ENCODE measurements at regions not wholly inside any gene's neighbourhood (a gene's known extent, or its start where the extent isn't known, plus 50 kb on each side); places are given as distances from the start of the nearest gene placed in this dataset.

DNA sequence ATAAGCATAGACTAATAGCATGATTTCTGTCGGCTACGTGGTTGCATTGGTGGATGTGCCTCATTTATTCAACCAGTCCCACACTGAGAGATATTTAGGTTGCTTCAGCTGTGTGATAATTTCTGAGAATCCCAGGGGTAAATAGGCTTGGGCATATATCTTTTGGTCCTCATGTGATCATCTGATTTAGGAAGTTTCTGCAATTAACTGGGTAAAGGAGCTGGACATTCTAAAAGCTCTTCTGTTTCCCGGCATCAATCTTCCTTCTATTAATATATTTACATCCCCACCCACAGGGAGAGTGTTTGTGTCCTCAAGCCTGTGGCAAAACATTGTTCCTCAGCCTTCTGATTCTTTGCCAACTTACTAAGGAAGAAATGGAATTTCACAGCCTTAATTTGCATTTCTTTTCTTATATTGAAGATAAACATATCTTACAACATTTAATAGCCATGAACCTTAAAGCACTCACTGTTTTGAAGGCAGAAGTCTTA is 431.6 kb downstream of the RFC3 start:
- Histone ChIP-seq H3K4me1 (no peaks in the 10 kb centered on the region), H3K4me3 (no peak overlapping the region), H3K27ac (no peak overlapping the region), H3K27me3 (no peaks in the 10 kb centered on the region), H3K36me3 (no peaks in the 10 kb centered on the region), H3K9me3 (replicated peaks) (no peaks in the 10 kb centered on the region)
- no peak for DNase-seq

DNA sequence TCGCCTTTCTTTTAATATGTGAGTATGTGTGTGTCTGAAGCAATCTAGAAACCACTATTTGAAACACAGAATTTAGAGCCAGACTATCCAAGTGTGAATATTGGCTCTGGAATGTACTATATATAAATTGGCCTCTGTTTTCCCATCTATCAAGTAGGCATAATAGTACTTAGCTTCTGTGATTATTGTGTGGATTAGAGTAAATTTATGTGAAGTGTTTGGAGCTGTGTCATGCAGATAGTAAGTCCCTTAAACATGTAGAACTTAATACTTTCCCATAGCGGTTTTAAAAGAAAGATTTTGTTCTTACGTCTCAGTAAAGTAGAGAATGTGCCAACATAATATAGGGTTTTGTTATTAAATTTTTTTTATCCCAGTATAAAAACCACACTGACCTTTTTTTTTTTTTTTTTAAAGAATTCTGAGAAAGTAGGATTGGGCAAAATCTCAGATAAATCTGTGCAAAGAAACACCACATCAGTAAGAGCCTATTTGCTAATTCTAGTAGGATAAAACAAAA is 432.3 kb downstream of the RFC3 start:
- no peak overlapping the region for H3K27ac ChIP-seq
- H3K4me1 ChIP-seq: no peaks in the 10 kb centered on the region
- H3K27me3 ChIP-seq: no peaks in the 10 kb centered on the region
- no peaks in the 10 kb centered on the region for H3K9me3 ChIP-seq (replicated peaks)
- no peak for DNase-seq
- H3K4me3 ChIP-seq: no peak overlapping the region
- H3K36me3 ChIP-seq: no peaks in the 10 kb centered on the region

DNA sequence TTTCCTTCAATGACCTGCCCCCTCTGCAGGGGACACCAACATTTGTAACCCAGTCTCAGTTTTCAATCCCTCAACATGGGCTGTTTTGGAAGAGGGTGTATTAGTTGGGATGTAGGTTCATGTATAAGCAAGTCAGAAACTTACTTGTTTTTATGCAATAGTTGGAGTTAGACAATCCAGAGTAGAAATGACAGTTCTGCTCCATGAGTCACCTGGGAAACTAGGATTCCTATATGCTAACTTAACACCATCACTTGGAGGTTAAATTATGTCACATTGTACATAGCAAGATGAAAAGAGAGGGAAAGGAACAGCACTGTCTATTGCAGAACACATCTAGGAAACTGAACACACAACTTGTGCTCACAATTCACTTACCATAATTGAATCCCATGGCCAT is 436.4 kb downstream of the RFC3 start:
- Histone ChIP-seq H3K36me3 (no peaks in the 10 kb centered on the region), H3K4me3 (no peak overlapping the region), H3K27me3 (no peaks in the 10 kb centered on the region), H3K4me1 (peaks cover 3% of the 10 kb centered on the region; the same call in 1 of the 2 replicates), H3K9me3 (replicated peaks) (no peaks in the 10 kb centered on the region), H3K27ac (no peak overlapping the region)
- DNase-seq: no peak

DNA sequence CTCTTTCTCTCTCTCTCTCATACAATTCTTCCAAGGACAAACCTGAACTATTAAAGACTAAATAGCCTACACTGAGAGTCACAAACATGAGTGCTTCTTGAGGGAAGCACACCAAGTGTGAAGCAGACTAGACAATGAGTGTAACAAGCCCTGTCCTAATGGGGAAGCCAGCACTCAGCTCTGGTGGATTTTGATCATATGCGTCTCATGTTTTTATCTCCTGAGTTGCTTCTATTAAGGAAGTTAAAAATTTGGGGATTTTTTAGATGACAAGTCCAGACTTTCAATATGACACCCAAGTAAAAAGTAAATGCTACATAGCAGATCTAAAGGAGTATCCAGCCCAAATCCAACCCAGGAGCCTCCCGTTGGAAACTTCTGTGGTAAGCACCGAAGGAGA is 437.8 kb downstream of the RFC3 start:
- Histone ChIP-seq H3K27ac (no peak overlapping the region), H3K4me3 (no peak overlapping the region), H3K4me1 (peaks cover 3% of the 10 kb centered on the region; the same call in 1 of the 2 replicates), H3K9me3 (replicated peaks) (no peaks in the 10 kb centered on the region), H3K36me3 (no peaks in the 10 kb centered on the region), H3K27me3 (no peaks in the 10 kb centered on the region)
- DNase-seq: no peak

DNA sequence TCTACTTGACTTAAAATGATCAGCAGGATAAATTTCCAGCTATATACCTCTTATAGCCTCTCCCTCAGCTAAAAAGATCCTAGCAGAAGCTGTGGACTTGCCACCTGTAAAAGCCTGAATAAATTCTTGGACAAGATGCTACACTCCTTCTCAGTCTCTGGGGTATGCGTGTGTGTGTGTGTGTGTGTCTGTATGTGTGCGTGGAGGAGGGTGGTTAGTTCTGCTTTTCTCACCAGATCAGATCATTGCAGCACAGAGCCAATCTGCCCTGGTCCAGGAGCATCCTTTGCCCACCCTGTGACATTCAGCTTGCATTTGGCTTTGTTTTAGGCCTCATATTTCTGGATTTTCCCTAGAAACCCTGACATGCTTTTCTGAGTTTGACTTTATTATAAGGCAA is 438.3 kb downstream of the RFC3 start:
- H3K27me3 ChIP-seq: no peaks in the 10 kb centered on the region
- no peaks in the 10 kb centered on the region for H3K9me3 ChIP-seq (replicated peaks)
- H3K27ac ChIP-seq: no peak overlapping the region
- H3K4me3 ChIP-seq: no peak overlapping the region
- no peaks in the 10 kb centered on the region for H3K36me3 ChIP-seq
- no peak for DNase-seq
- peaks cover 3% of the 10 kb centered on the region; the same call in 1 of the 2 replicates for H3K4me1 ChIP-seq

DNA sequence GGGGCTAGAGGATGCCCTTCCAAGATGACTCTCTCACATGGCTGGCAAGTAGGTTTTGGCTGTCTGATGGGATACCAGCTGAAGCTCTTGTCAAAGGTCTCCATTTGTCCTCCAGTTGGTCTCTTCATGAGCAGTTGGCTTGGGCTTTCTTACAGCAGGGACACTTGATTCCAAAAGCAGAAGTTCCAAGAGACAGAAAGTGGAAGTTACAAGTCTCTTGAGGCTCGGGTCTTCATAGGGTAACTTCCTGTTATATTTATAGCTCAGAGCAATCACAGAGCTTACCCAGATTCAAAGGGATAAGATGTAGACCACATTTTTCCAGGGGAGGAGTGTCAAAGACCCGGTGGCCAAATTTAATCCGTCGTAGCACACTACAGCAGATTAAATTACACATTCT is 440.0 kb downstream of the RFC3 start:
- no peaks in the 10 kb centered on the region for H3K27me3 ChIP-seq
- H3K27ac ChIP-seq: no peak overlapping the region
- H3K36me3 ChIP-seq: no peaks in the 10 kb centered on the region
- peak in 1 of 2 experiments; percentile 6 for DNase-seq
- peaks cover 3% of the 10 kb centered on the region; the same call in 1 of the 2 replicates for H3K4me1 ChIP-seq
- no peak overlapping the region for H3K4me3 ChIP-seq
- H3K9me3 ChIP-seq (replicated peaks): 0 out of 2 replicates have a peak, but pooled peaks cover 2% of the 10 kb centered on the region

DNA sequence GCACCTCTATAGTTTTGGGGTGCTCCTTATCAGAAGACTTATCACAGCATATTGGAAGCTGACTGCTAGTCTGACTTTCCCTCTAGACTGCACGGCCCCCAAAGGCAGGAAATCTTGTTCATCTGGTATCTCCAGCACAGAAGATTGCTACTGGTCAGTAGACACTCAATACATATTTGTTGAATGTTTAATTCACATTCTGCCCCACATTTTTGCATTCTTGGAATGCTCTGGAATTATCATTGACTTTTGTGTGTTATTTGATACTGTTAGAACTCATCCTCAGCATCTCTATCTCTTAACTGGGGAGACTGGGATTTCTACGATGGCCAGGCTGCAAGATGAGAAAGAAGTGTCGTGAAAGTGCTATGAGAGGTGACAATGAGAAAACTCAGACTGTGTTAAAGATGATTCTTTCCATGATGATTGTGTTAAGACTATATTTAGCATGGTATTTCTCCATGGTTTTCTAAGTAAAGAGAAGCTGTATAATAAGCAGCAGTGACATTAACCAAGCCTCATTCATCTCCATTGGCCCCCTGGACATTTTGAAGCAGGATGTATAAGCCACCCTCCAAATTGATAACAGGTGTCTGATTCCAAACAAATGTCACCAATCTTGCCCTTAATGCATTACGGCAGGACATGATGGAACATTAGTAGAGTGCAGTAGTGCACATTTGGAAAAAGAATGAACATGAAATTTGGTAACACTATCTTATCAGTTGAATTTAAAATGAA is 440.9 kb downstream of the RFC3 start:
- Histone ChIP-seq H3K27ac (no peak overlapping the region), H3K9me3 (replicated peaks) (0 out of 2 replicates have a peak, but pooled peaks cover 2% of the 10 kb centered on the region), H3K36me3 (no peaks in the 10 kb centered on the region), H3K27me3 (no peaks in the 10 kb centered on the region), H3K4me3 (no peak overlapping the region), H3K4me1 (peaks cover 3% of the 10 kb centered on the region; the same call in 1 of the 2 replicates)
- DNase-seq: no peak

DNA sequence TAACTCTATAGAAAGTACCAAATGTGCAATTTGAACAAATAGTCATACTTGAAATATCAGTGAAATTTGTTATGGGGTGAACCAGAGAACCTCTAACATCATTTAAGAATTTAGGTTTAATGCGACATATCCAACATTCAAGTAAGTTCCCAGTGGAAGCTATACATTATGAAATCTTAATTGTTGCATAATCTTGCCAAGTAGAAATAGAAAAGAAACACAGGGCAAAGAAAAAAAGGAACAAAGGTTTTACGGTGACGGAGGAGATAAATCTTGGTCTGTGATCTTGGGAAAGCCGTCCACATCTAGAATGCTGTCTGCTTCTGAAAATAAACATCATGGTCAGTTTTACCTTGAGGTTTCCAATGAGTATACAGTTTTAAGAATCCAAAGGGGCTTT is 445.7 kb downstream of the RFC3 start:
- H3K9me3 ChIP-seq (replicated peaks): 0 out of 2 replicates have a peak, but pooled peaks cover 2% of the 10 kb centered on the region
- no peaks in the 10 kb centered on the region for H3K36me3 ChIP-seq
- H3K27ac ChIP-seq: no peak overlapping the region
- no peak for DNase-seq
- no peaks in the 10 kb centered on the region for H3K4me1 ChIP-seq
- H3K27me3 ChIP-seq: no peaks in the 10 kb centered on the region
- H3K4me3 ChIP-seq: no peak overlapping the region

DNA sequence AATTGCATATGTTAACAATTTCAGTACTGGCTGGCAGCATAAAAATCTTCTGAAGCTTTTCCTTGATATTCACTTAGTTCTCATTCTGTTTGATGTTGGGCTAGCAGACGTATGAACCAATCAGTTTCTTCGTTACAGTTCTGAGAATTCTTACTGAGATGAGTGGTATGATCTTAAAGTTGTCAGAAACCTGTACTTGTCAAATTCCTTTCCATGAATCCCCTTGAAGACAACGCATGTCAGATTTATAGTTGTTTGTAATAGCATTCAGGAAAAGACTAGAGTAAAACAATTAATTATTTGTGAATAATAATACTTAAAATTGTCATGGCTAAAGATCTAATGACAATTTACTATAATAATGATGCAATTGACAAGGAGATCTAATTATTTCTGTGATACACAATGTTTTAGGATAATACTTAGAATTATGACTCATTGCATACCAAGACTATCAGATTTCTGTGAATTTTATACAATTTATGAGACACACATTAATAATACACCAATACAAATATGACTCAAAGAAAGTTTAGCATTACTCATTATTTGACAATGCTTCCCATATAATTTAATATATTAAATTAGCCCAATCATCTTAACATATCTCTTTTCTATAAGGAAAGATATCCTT is 447.2 kb downstream of the RFC3 start:
- no peak for DNase-seq
- Histone ChIP-seq H3K27me3 (no peaks in the 10 kb centered on the region), H3K36me3 (no peaks in the 10 kb centered on the region), H3K4me1 (no peaks in the 10 kb centered on the region), H3K9me3 (replicated peaks) (0 out of 2 replicates have a peak, but pooled peaks cover 2% of the 10 kb centered on the region), H3K27ac (no peak overlapping the region), H3K4me3 (no peak overlapping the region)

DNA sequence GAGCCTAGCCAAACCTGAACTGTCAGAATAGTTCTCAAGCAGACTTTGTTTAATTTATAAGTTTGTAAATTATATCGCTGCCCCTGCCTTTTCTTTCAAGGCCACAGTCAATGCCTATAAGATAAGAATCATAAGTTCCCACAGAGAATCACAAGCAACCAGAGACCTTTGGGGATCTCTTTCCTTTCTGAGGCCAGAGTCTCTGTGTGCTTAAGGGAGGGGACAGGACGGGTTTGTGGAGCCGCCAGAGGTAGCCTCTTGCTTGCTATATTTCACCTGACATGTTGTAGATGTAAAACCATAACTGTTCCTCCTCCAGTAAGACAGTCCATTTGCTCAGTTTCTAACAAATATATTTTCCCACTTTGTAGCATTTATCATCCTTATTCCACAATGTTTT is 458.8 kb downstream of the RFC3 start:
- DNase-seq: no peak
- H3K4me3 ChIP-seq: no peak overlapping the region
- no peak overlapping the region for H3K27ac ChIP-seq
- H3K36me3 ChIP-seq: no peaks in the 10 kb centered on the region
- no peaks in the 10 kb centered on the region for H3K27me3 ChIP-seq
- no peaks in the 10 kb centered on the region for H3K9me3 ChIP-seq (replicated peaks)
- no peaks in the 10 kb centered on the region for H3K4me1 ChIP-seq

DNA sequence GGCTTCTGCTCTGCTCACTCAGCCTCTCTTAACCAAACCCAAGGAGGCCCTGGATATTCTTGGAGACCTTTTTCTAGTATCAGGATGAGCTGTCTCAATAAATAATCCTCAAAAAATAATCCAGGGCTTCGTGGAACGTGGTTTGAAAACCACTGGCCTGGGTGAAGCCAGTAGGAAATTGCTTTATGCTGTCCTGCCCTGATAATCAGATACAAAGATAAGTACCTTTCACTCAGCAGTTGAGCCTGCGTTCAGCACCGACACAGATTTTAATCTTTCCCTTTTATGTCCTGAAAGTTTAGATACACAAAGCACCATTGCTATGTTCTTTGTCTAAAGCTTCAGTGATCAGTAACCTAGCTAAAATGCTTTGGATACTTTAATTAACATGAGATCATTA is 460.0 kb downstream of the RFC3 start:
- no peak overlapping the region for H3K27ac ChIP-seq
- no peak for DNase-seq
- H3K4me3 ChIP-seq: no peak overlapping the region
- no peaks in the 10 kb centered on the region for H3K4me1 ChIP-seq
- H3K9me3 ChIP-seq (replicated peaks): no peaks in the 10 kb centered on the region
- H3K27me3 ChIP-seq: no peaks in the 10 kb centered on the region
- H3K36me3 ChIP-seq: no peaks in the 10 kb centered on the region

DNA sequence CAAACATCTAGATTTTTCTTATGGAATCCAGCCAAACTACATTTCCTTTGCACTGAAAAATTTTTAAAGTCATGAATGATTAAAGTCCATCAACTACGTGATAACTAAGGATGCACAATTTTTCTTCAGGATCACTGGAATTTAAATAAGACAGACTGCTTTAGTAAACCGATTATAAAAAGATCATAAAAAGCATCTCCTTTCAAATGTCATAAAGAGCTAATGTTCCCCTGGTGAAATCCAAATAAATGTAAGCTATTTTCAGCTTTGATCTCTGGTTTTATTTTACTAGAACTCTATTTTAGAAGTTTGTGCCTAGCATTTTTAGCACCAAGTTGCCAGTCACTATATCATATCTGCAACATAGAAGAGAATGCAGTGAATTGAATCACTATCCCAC is 460.8 kb downstream of the RFC3 start:
- Histone ChIP-seq H3K4me3 (no peak overlapping the region), H3K4me1 (no peaks in the 10 kb centered on the region), H3K27me3 (no peaks in the 10 kb centered on the region), H3K36me3 (no peaks in the 10 kb centered on the region), H3K27ac (no peak overlapping the region), H3K9me3 (replicated peaks) (no peaks in the 10 kb centered on the region)
- no peak for DNase-seq

DNA sequence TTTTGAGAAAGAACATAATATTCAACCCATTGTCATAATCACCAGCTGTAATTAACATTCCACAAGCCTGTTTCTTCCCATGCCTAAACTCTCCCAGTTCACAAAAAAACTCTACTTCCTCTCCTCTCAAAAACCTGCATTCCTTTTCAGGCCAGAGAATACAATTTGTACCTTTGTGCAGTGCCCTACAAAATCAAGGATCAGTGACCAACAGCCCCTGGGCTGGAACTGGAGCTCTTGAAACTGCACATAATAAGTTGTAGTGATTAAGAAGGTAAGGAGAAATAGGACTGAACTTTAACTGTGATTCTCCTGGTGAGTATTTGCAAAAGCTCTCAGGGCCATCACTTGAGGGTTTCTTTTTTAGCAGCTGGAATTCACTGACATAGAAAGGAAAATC is 472.7 kb downstream of the RFC3 start:
- Histone ChIP-seq H3K27me3 (no peaks in the 10 kb centered on the region), H3K27ac (no peak overlapping the region), H3K36me3 (no peaks in the 10 kb centered on the region), H3K4me3 (no peak overlapping the region), H3K9me3 (replicated peaks) (no peaks in the 10 kb centered on the region), H3K4me1 (no peaks in the 10 kb centered on the region)
- DNase-seq: no peak

DNA sequence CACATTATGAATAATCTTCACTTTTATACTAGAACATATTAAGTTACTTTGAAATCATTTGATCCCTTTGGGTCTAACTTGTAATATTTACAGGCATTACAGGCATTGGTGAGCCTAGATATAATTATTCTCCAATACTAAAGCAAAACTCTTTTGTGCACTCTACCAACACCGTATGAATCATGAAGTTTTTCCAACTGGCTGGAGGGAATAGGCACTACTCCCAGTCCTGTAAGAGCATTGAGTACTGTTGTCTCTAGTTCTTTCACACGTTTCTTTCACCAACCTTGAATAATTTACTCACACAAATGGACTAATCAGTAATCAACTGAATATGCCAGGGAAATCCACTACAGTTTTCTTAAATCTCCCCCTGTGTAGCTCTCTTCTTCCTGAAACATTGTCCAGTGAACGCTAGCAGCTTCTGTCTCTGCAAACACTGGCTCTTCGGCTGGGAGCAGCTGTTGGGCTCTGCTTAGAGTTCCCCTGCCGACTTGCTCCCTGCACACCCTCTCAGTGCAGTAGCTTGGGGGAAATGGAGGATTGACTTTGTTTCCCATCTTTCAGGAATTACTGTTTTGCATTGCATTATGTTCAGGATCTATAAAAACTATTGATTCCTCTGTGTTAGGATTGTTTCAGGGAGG is 476.7 kb downstream of the RFC3 start:
- peak in 1 of 2 experiments; percentile 23 for DNase-seq
- H3K9me3 ChIP-seq (replicated peaks): no peaks in the 10 kb centered on the region
- no peaks in the 10 kb centered on the region for H3K36me3 ChIP-seq
- H3K4me1 ChIP-seq: no peaks in the 10 kb centered on the region
- no peak overlapping the region for H3K4me3 ChIP-seq
- H3K27ac ChIP-seq: no peak overlapping the region
- no peaks in the 10 kb centered on the region for H3K27me3 ChIP-seq

DNA sequence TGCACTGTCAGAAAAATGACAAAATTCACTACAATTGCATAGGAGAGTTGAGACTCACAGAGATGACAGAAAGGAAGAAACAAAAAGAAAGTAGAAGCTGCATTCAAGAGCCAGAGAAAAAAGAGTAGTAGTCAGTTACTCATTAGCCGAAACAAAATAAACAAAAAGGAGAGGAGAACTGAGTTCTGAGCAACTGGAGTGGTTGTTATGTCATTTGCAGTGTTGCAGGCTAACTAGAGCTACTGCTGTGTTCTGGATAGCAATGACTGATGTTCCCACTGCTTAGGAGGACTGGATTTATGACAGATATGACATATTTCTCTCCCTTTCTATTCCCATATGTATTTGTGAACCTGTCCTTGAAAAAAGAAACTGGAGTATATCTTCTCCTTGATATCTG is 482.6 kb downstream of the RFC3 start:
- no peak overlapping the region for H3K4me3 ChIP-seq
- H3K36me3 ChIP-seq: no peaks in the 10 kb centered on the region

More for the DNA sequence above, 482.6 kb downstream of the RFC3 start:
- no peaks in the 10 kb centered on the region for H3K4me1 ChIP-seq
- no peak overlapping the region for H3K27ac ChIP-seq
- no peaks in the 10 kb centered on the region; the same call in 1 of the 2 replicates for H3K27me3 ChIP-seq
- H3K9me3 ChIP-seq (replicated peaks): no peaks in the 10 kb centered on the region
- no peak for DNase-seq

Data from SJCRH30 (cell line).